ENCODE measurements at regions not wholly inside any gene's neighbourhood (a gene's known extent, or its start where the extent isn't known, plus 50 kb on each side); places are given as distances from the start of the nearest gene placed in this dataset.
"Not testable (repeated sequence)": the region's sequence is repeated elsewhere in the genome, so short reads cannot be mapped to it uniquely, and the experiment has no call there.

GRCh38 chr4:178165251-178165950 lies 723.2 kb upstream of the AGA start:
- DNase-seq (ENCODE audit: low read depth), result no peak

DNA sequence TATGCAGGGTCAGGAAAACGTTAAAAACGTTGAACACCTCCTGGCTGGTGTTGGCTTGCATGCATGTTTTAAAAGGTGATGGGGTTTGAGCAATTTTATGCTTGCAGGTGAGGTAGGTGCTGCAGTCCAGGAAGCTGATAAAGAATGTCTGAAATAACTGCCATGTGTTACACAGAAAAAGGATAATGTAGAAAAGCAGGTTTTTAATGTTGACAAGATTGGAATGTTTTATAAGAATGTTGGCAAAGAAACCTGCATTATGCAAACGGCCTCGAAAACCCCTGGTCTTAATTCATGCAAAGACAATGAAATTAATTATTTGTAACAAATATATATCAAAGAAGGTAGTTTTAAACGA lies 723.7 kb upstream of the AGA start:
- DNase-seq (ENCODE audit: low read depth), result no peak

- DNase-seq (ENCODE audit: low read depth), result no peak
Observed at GRCh38 chr4:178173771-178174170, 731.5 kb upstream of the AGA start.

DNA sequence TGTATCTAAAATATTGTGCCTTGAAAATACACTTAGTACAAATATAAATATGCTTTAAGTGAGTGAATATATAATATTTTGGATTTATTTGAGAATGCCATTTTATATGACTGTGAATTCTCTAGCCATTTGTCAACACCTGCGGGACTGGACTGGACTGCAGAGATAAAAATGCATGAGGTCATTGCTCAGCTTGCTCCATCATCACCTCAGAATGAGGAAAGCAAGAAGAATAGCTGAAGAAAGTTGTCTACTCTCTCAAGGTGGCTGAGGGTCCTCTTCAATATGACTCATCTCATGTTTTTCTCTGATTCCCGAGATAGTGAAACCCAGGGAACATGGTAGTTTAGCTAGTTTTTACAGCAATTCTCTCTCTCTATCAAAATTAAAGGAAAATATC lies 732.5 kb upstream of the AGA start:
- DNase-seq (ENCODE audit: low read depth), result no peak

- DNase-seq (ENCODE audit: low read depth), result no peak
Observed at GRCh38 chr4:178185517-178185916, 743.3 kb upstream of the AGA start.

GRCh38 chr4:178192611-178193010 lies 750.4 kb upstream of the AGA start:
- no peak for DNase-seq (ENCODE audit: low read depth)

GRCh38 chr4:178196751-178197374 lies 754.6 kb upstream of the AGA start:
- DNase-seq (ENCODE audit: low read depth), result no peak

DNA sequence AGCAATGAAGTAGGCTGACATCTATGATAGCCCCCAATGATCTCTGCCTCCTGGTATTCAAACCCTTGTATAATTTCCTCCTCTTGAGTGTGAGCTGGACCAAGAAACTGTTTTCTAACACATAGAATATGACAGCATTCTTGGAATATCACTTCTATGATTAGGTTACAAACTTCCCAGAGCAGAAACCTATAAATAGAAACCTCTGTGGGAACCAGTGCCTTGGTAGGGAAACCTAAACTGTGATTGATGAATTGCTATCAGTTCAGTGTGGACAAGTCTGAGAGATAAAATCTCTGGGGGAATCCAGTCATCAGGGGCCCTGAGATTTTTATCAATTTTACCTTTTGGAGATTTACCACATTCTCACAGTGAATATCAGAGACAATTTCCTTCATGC lies 756.5 kb upstream of the AGA start:
- DNase-seq (ENCODE audit: low read depth), result no peak

- no peak for DNase-seq (ENCODE audit: low read depth)
Observed at GRCh38 chr4:178202422-178202821, 760.2 kb upstream of the AGA start.

DNA sequence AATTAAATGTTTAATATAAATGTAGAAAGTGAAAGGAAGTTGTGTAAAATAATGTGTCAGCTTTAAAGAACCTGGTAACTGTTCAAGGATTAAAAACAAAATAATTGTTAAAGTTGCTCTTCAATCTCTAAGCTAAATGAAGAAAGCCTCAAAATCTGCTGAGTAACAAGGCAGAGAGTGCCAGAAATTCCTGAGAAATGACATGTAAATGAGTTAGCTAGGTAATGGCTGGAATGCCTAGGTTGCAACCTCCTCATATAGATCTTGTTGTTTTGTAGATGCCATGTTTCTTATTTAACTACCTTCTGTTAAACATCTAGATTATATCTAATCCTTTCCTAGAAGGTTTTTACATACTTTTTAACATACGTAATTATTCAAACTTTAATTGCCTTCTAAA lies 763.6 kb upstream of the AGA start:
- no peak for DNase-seq (ENCODE audit: low read depth)

DNA sequence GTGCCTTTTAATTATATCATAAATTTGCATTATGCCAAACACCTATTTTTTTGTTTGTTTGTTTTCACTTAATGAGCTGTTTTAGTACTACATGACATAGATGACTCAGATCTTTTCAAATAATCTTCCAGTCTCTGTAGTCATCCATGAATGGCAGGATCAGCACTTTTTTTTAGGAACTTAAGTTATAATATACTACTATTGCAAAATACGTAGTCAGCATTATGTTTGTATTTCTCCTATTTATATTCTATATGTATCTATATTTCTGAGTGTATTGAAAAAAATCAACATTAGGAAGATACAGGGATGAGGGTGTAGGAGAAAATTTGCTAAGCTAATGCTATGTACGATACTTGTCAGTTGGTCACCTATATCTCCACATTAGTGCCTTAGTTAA lies 773.1 kb upstream of the AGA start:
- no peak for DNase-seq (ENCODE audit: low read depth)

DNA sequence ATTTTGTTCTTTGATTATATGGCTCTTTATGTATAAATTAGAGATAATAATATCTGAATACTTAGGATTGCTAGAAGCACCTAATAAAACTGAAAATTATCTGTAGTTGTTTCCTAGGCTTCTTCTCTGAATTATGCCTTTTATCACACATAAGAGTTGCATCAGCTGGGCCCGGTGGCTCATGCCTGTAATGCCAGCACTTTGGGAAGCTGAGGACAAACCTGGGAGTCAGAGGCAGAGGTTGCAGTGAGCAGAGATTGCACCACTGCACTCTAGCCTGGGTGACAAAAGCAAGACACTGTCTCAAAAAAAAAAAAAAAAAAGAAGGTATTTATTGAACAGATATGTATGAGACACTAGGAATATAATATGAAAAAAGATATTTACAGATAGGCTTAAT lies 773.5 kb upstream of the AGA start:
- no peak for DNase-seq (ENCODE audit: low read depth)

GRCh38 chr4:178226421-178226820 lies 784.2 kb upstream of the AGA start:
- DNase-seq (ENCODE audit: low read depth), result not testable (repeated sequence)

DNA sequence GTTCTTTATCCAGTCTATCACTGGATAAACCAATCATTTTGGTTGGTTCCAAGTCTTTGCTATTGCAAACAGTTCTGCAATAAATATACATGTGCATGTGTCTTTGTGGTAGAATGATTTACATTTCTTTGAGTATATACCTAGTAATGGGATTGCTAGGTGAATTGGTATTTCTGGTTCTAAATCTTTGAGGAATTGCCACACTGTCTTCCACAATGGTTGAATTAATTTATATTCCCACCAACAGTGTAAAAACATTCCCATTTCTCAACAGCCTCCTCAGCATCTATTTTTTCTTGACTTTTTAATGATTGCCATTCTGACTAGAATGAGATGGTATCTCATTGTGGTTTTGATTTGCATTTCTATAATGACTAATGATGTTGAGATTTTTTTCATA lies 791.7 kb upstream of the AGA start:
- no peak for DNase-seq (ENCODE audit: low read depth)

GRCh38 chr4:178240891-178241290 lies 798.7 kb upstream of the AGA start:
- no peak for DNase-seq (ENCODE audit: low read depth)

- no peak for DNase-seq (ENCODE audit: low read depth)
Observed at GRCh38 chr4:178241601-178242118, 799.4 kb upstream of the AGA start.

GRCh38 chr4:178242655-178243054 lies 800.4 kb upstream of the AGA start:
- no peak for DNase-seq (ENCODE audit: low read depth)

DNA sequence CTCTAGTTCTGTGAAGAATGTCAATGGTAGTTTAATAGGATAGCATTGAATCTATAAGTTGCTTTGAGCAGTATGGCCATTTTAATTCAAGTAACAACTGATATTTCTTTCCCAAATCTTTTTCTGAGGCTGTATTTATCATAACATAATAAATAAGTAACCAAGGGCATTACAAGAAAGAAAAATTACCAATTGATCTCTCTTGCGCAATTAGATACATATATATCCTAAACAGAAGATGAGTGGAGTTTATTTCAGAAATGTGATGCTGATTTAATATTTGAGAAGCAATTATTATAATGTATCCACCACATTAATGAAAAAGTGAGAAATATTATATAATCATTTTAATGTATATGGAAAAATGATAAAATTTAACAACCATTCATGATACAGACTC lies 802.5 kb upstream of the AGA start:
- no peak for DNase-seq (ENCODE audit: low read depth)

DNA sequence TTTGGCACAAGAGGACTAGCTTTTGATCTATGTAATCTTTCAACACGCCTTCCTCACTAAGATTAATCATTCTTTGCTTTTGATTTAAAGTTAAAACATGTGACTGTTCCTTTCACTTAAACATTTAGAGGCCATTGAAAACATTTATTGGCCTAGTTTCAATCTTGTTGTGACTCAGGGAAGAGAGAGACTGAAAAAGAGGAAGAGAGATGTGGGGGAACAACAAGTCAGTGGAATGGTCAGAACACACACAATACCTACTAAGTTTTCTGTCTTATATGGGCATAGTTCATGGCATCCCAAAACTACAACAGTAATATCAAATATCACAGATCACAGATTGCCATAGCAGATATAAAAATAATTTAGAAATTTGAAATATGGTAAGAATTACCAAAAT lies 812.9 kb upstream of the AGA start:
- no peak for DNase-seq (ENCODE audit: low read depth)

DNA sequence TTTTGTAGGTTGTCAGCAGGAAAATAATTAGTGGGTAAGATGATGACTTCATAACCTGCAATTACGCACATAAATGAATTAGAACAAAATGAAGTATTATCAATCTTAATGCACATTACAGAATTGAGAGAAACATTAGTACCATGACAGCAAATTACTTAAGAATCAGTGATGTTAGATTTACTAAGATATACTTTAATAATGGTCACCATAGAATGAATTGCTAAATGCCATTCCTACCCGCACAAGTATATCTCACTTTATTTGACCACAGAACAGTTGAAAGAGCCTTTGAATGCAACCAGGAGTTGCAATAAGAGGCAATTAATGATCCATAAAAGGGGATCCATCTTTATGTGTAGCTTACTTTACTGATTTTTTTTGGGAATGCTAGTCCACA lies 816.4 kb upstream of the AGA start:
- DNase-seq (ENCODE audit: low read depth), result no peak

DNA sequence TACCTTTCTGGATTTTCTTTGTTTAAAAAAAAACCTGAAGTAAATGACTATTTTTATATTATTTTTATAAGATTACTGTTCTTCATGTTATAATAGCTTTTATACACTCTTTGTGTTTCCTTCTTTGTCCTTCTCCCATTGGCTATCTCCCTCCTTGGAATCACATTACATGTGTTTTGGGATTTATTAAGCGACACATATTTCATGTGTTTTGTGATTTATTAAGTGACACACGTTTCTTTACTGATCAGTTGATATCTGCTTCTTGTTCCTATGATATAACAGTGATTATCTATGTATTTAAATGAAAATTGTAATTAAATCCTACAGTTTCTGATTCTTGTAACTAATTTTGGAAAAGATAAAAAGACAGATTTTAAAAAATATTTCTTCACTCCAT lies 817.3 kb upstream of the AGA start:
- no peak for DNase-seq (ENCODE audit: low read depth)

DNA sequence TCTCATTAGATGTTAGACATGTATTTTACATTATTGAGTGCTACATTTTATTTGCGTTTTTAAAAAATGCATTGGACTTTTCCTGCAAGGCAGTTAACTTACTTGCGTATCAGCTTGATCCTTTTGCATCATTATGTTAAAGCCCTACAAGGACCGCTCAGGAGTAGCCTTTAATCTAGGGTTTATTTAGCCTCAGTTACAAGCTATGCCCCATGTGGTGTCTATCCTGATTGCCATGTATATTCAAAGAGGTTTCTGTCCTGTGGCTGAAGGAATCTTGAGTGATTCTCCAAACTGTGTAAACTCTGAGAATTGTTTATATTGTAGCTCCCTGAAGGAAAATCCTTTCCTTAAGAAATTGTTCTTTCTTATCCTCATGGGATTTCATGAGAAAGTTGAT lies 821.8 kb upstream of the AGA start:
- DNase-seq (ENCODE audit: low read depth), result no peak

DNA sequence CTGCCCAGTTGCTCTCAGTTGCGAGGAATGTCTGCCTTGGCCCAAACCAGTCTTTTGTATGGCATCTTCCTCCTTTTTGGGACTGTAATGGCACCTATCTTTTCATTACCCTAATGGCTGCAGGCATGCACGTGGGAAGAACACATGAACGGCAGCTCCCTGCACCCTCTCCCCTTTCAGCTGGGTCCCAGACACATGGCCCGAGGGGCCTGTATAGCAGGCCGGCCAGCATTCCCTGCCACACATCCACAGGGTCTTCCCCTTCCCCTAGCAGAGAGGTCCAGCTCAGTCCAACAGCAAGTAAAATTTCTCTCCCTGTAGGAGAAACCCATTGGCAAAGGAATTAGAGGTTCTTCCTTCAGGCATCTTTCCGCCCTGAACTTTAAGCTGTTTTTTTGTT lies 829.1 kb upstream of the AGA start:
- no peak for DNase-seq (ENCODE audit: low read depth)

- no peak for DNase-seq (ENCODE audit: low read depth)
Observed at GRCh38 chr4:178273168-178273567, 830.9 kb upstream of the AGA start.
